Brain microvascular endothelial cell (primary cell): ENCODE measurements at regions not wholly inside any gene's neighbourhood (a gene's known extent, or its start where the extent isn't known, plus 50 kb on each side); places are given as distances from the start of the nearest gene placed in this dataset.

Source experiments
- DNase-seq: peaks from one replicate; pipeline ENCODE4 v3.0.0-alpha.2; 2020
- H3K27ac ChIP-seq: fragments of 250-450 bp; sonication (Bioruptor Pico); 2 replicates; pipeline ENCODE4 v1.5.1; 2020; ENCODE audit warnings: mild to moderate bottlenecking, moderate library complexity
- H3K27me3 ChIP-seq: fragments of 250-450 bp; sonication (Bioruptor Pico); replicated peaks from 2 replicates; pipeline ENCODE4 v1.5.1; 2020; ENCODE audit warnings: mild to moderate bottlenecking
- H3K36me3 ChIP-seq: fragments of 250-450 bp; sonication (Bioruptor Pico); replicated peaks from 2 replicates; pipeline ENCODE4 v1.5.1; 2020; ENCODE audit warnings: mild to moderate bottlenecking
- H3K4me3 ChIP-seq: 2 replicates; pipeline ENCODE4 v1.5.1; 2011; ENCODE audit warnings: low read depth, mild to moderate bottlenecking, control low read depth, low read length, moderate library complexity
- CTCF ChIP-seq: IDR thresholded peaks from 2 replicates; pipeline ENCODE4 v1.5.1; 2011; ENCODE audit warnings: low read depth, mild to moderate bottlenecking, moderate library complexity, low read length, control low read depth, inconsistent platforms; ENCODE audit errors: missing control alignments
- in situ Hi-C: cut with HindIII; loops from 2 replicates; pipeline ENCODE4 v1.10.0; 2017; ENCODE audit warnings: low sequenced_read_pairs, low pct_ligation_motif_present

GRCh38 chr5:142433526-142434321, 108.9 kb upstream of the SPRY4 start:
- Histone ChIP-seq H3K27me3 (no peaks in the 10 kb centered on the region), H3K36me3 (no peaks in the 10 kb centered on the region), H3K27ac (peak overlapping the region; percentile 67), H3K4me3 (no peak overlapping the region)
- no peak for TF ChIP-seq CTCF
- peak; percentile 34 for DNase-seq
- in situ Hi-C loops: no loop called here

GRCh38 chr5:142432961-142433360, 108.1 kb upstream of the SPRY4 start:
- DNase-seq: no peak

GRCh38 chr5:142432369-142432863, 107.6 kb upstream of the SPRY4 start:
- H3K27ac ChIP-seq: no peak overlapping the region
- no peak for DNase-seq
- no peak overlapping the region for H3K4me3 ChIP-seq
- H3K36me3 ChIP-seq: no peaks in the 10 kb centered on the region
- no peak for TF ChIP-seq CTCF
- no peaks in the 10 kb centered on the region for H3K27me3 ChIP-seq
- in situ Hi-C loops: no loop called here

More at GRCh38 chr5:142432961-142433360, 108.1 kb upstream of the SPRY4 start:
- in situ Hi-C loops: no loop called here
- no peak overlapping the region for H3K27ac ChIP-seq
- no peak for TF ChIP-seq CTCF
- no peaks in the 10 kb centered on the region for H3K36me3 ChIP-seq
- no peak overlapping the region for H3K4me3 ChIP-seq
- H3K27me3 ChIP-seq: no peaks in the 10 kb centered on the region

- no peaks in the 10 kb centered on the region for H3K36me3 ChIP-seq
- in situ Hi-C loops: no loop called here
Observed at GRCh38 chr5:142428773-142429473, 104.1 kb upstream of the SPRY4 start.

GRCh38 chr5:142428036-142428772, 103.4 kb upstream of the SPRY4 start:
- Histone ChIP-seq H3K36me3 (no peaks in the 10 kb centered on the region), H3K27ac (no peak overlapping the region), H3K4me3 (no peak overlapping the region), H3K27me3 (no peaks in the 10 kb centered on the region)
- no peak for TF ChIP-seq CTCF
- in situ Hi-C loops: no loop called here
- DNase-seq: no peak

More at GRCh38 chr5:142428773-142429473, 104.1 kb upstream of the SPRY4 start:
- no peak for DNase-seq
- H3K27me3 ChIP-seq: no peaks in the 10 kb centered on the region
- H3K4me3 ChIP-seq: no peak overlapping the region
- H3K27ac ChIP-seq: no peak overlapping the region
- TF ChIP-seq CTCF: no peak
